ENCODE measurements at regions not wholly inside any gene's neighbourhood (a gene's known extent, or its start where the extent isn't known, plus 50 kb on each side); places are given as distances from the start of the nearest gene placed in this dataset.
A peak's percentile ranks its signal among the peaks of the same experiment; 100 is the strongest.

GRCh38 chr5:124236361-124237205, 509.9 kb downstream of the ZNF608 start:
- Histone ChIP-seq H3K4me3 (ENCODE audit: low read length) (no peak overlapping the region), H3K27ac (ENCODE audit: low read length) (no peak overlapping the region), H3K4me1 (ENCODE audit: control insufficient read depth, insufficient read depth, low read length) (peaks cover 4% of the 10 kb centered on the region; the same call in 1 of the 2 replicates), H3K36me3 (ENCODE audit: control insufficient read depth, insufficient read depth, low read length) (no peaks in the 10 kb centered on the region), H3K9me3 (ENCODE audit: control insufficient read depth, insufficient read depth, low read length) (no peaks in the 10 kb centered on the region), H3K27me3 (ENCODE audit: control insufficient read depth, insufficient read depth, low read length) (no peaks in the 10 kb centered on the region)
- DNase-seq (ENCODE audit: low read depth, low spot score), result no peak
- no CpG with 5 or more reads among the region's 3 CpGs for WGBS (ENCODE audit: insufficient coverage, insufficient read length)

GRCh38 chr5:124235576-124235975, 510.9 kb downstream of the ZNF608 start:
- DNase-seq (ENCODE audit: low read depth, low spot score), result no peak
- H3K4me1 ChIP-seq (ENCODE audit: control insufficient read depth, insufficient read depth, low read length), result peaks cover 4% of the 10 kb centered on the region; the same call in 1 of the 2 replicates
- peak overlapping the region; percentile 79 for H3K27ac ChIP-seq (ENCODE audit: low read length)
- H3K9me3 ChIP-seq (ENCODE audit: control insufficient read depth, insufficient read depth, low read length), result no peaks in the 10 kb centered on the region
- no peak overlapping the region for H3K4me3 ChIP-seq (ENCODE audit: low read length)
- H3K27me3 ChIP-seq (ENCODE audit: control insufficient read depth, insufficient read depth, low read length), result no peaks in the 10 kb centered on the region
- no peaks in the 10 kb centered on the region for H3K36me3 ChIP-seq (ENCODE audit: control insufficient read depth, insufficient read depth, low read length)
- no CpG with 5 or more reads among the region's 6 CpGs for WGBS (ENCODE audit: insufficient coverage, insufficient read length)

GRCh38 chr5:124234770-124235562, 511.5 kb downstream of the ZNF608 start:
- no CpG with 5 or more reads among the region's 1 CpG for WGBS (ENCODE audit: insufficient coverage, insufficient read length)
- no peak for DNase-seq (ENCODE audit: low read depth, low spot score)
- no peak overlapping the region for H3K4me3 ChIP-seq (ENCODE audit: low read length)
- H3K9me3 ChIP-seq (ENCODE audit: control insufficient read depth, insufficient read depth, low read length), result no peaks in the 10 kb centered on the region
- peaks cover 4% of the 10 kb centered on the region; the same call in 1 of the 2 replicates for H3K4me1 ChIP-seq (ENCODE audit: control insufficient read depth, insufficient read depth, low read length)
- H3K27ac ChIP-seq (ENCODE audit: low read length), result peak overlapping the region; percentile 79
- no peaks in the 10 kb centered on the region for H3K27me3 ChIP-seq (ENCODE audit: control insufficient read depth, insufficient read depth, low read length)
- H3K36me3 ChIP-seq (ENCODE audit: control insufficient read depth, insufficient read depth, low read length), result no peaks in the 10 kb centered on the region

DNA sequence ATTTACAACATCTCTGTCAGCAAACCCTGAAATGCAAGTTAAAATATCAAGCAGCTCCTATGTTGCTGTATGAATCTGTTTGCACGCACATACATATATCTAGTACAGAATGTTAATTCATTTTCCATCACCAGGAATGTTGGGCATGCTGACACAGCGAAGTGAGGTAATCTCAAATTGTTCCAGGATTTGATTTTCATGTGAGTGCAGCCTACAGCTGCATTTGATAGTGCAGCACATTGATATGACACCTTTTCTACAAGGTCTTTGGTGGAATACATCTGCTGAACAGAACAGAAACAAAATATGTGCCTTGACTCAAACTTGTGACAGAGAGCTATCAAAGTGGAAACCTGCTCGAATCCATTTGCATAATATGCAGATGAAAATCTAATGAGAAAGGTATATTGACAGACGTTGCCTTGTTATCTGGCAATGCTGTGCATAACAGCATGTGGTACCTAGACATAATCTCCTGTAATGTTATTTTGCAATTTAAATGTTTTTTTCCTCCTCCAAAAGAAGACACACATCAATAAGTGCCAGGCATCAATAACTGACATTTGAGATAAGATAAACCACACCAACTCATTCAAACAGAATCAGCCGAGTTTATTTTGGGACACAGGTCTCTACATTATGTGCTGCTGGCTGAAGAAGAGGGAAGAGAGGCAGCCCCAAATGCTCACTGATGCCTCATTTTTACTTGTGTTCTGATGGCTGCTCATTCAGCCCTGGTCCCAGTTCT, 512.2 kb downstream of the ZNF608 start:
- Histone ChIP-seq H3K4me1 (ENCODE audit: control insufficient read depth, insufficient read depth, low read length) (peaks cover 4% of the 10 kb centered on the region; the same call in 1 of the 2 replicates), H3K27ac (ENCODE audit: low read length) (peak overlapping the region; percentile 31), H3K4me3 (ENCODE audit: low read length) (no peak overlapping the region), H3K36me3 (ENCODE audit: control insufficient read depth, insufficient read depth, low read length) (no peaks in the 10 kb centered on the region), H3K9me3 (ENCODE audit: control insufficient read depth, insufficient read depth, low read length) (no peaks in the 10 kb centered on the region), H3K27me3 (ENCODE audit: control insufficient read depth, insufficient read depth, low read length) (no peaks in the 10 kb centered on the region)
- WGBS (ENCODE audit: insufficient coverage, insufficient read length), result no CpG with 5 or more reads among the region's 5 CpGs
- DNase-seq (ENCODE audit: low read depth, low spot score), result no peak

GRCh38 chr5:124232515-124232914, 513.9 kb downstream of the ZNF608 start:
- Histone ChIP-seq H3K9me3 (ENCODE audit: control insufficient read depth, insufficient read depth, low read length) (no peaks in the 10 kb centered on the region), H3K27me3 (ENCODE audit: control insufficient read depth, insufficient read depth, low read length) (no peaks in the 10 kb centered on the region), H3K36me3 (ENCODE audit: control insufficient read depth, insufficient read depth, low read length) (no peaks in the 10 kb centered on the region), H3K27ac (ENCODE audit: low read length) (no peak overlapping the region), H3K4me3 (ENCODE audit: low read length) (no peak overlapping the region), H3K4me1 (ENCODE audit: control insufficient read depth, insufficient read depth, low read length) (peaks cover 2% of the 10 kb centered on the region; the same call in 1 of the 2 replicates)
- DNase-seq (ENCODE audit: low read depth, low spot score), result no peak
- no CpG with 5 or more reads among the region's 10 CpGs for WGBS (ENCODE audit: insufficient coverage, insufficient read length)

DNA sequence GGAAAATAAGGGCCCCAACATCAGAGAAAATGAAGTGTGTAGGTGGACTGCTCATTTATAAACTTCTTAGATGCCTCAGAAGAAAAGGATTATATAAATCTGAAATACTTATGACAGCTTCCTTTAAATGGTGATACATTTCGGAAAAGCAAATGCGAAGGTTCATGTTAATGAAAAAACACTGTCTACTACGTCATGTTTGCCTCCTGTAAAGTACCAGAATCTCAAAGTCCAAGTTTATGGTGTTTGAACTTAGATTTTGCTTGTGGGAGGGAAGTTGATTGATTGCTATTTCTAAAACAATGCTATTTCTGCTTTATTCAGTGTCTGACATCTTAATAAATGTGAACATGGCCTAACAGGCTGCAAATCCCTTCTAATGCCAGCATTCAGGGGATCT, 514.6 kb downstream of the ZNF608 start:
- Histone ChIP-seq H3K27me3 (ENCODE audit: control insufficient read depth, insufficient read depth, low read length) (no peaks in the 10 kb centered on the region), H3K4me1 (ENCODE audit: control insufficient read depth, insufficient read depth, low read length) (peaks cover 2% of the 10 kb centered on the region; the same call in 1 of the 2 replicates), H3K4me3 (ENCODE audit: low read length) (no peak overlapping the region), H3K9me3 (ENCODE audit: control insufficient read depth, insufficient read depth, low read length) (no peaks in the 10 kb centered on the region), H3K27ac (ENCODE audit: low read length) (no peak overlapping the region), H3K36me3 (ENCODE audit: control insufficient read depth, insufficient read depth, low read length) (no peaks in the 10 kb centered on the region)
- no CpG with 5 or more reads among the region's 3 CpGs for WGBS (ENCODE audit: insufficient coverage, insufficient read length)
- no peak for DNase-seq (ENCODE audit: low read depth, low spot score)

DNA sequence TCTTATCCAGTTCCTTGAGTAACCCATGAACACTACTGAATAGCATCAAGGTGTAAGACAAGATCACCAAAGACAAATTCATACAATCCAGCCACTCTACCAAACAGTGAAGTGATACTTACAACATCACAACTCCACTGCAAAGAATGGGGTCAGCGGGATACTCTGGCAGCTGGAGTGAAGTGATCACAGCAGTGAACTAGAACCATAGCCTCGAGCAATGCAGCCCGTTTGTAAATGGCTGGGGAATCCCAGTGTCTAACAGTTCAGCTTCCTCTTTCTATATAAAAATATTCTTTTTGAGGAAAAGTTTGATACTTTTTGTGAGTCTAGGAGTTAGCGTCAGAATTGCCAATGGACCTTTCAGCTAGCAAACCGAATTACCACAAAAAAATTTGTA, 515.2 kb downstream of the ZNF608 start:
- no peak overlapping the region for H3K4me3 ChIP-seq (ENCODE audit: low read length)
- WGBS (ENCODE audit: insufficient coverage, insufficient read length), result no CpG with 5 or more reads among the region's 5 CpGs

DNA sequence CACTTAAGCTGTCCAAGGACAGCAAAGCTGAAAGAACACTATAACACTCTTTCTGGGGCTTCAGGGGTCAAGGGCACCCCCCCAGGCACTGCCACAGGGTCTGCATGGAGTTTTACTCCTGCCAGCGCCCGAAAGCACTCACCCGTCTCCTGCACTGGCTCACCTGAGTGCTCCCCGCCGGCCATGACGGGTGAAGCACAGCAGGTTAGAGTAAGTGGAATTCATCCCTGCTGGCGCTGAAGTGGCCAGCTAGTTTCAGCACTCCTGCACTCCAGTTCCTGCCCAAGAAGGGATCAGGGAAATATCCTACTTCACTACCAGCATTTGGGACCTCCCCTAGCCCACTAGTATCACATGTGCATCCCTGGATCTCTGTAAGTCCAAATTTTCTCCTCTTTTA, 516.0 kb downstream of the ZNF608 start:
- WGBS (ENCODE audit: insufficient coverage, insufficient read length), result no CpG with 5 or more reads among the region's 7 CpGs
- Histone ChIP-seq H3K4me1 (ENCODE audit: control insufficient read depth, insufficient read depth, low read length) (peaks cover 2% of the 10 kb centered on the region; the same call in 1 of the 2 replicates), H3K27me3 (ENCODE audit: control insufficient read depth, insufficient read depth, low read length) (no peaks in the 10 kb centered on the region), H3K4me3 (ENCODE audit: low read length) (no peak overlapping the region), H3K27ac (ENCODE audit: low read length) (no peak overlapping the region), H3K36me3 (ENCODE audit: control insufficient read depth, insufficient read depth, low read length) (no peaks in the 10 kb centered on the region), H3K9me3 (ENCODE audit: control insufficient read depth, insufficient read depth, low read length) (no peaks in the 10 kb centered on the region)
- DNase-seq (ENCODE audit: low read depth, low spot score), result no peak

More for the DNA sequence above, 515.2 kb downstream of the ZNF608 start:
- no peak for DNase-seq (ENCODE audit: low read depth, low spot score)
- H3K27ac ChIP-seq (ENCODE audit: low read length), result no peak overlapping the region
- peaks cover 2% of the 10 kb centered on the region; the same call in 1 of the 2 replicates for H3K4me1 ChIP-seq (ENCODE audit: control insufficient read depth, insufficient read depth, low read length)
- H3K27me3 ChIP-seq (ENCODE audit: control insufficient read depth, insufficient read depth, low read length), result no peaks in the 10 kb centered on the region
- H3K9me3 ChIP-seq (ENCODE audit: control insufficient read depth, insufficient read depth, low read length), result no peaks in the 10 kb centered on the region
- no peaks in the 10 kb centered on the region for H3K36me3 ChIP-seq (ENCODE audit: control insufficient read depth, insufficient read depth, low read length)

DNA sequence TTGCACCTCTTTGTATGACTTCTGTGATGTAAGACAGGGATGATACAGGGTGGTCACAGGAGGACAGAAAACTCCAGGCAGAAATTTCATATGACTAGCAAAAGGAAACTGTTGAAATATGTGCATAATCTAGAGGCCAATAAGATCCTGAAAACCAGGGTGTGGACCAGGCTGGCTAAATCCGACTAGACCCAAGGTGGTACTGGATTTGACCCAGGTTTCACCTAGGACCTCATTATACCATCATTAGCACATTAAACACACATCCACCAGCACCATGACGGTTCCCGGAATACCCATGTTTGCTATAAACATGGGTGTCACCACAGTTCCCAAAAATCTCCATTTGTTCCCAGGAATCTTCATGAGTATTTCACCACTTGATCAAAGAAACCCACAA, 517.1 kb downstream of the ZNF608 start:
- no CpG with 5 or more reads among the region's 3 CpGs for WGBS (ENCODE audit: insufficient coverage, insufficient read length)
- Histone ChIP-seq H3K9me3 (ENCODE audit: control insufficient read depth, insufficient read depth, low read length) (no peaks in the 10 kb centered on the region), H3K4me3 (ENCODE audit: low read length) (no peak overlapping the region), H3K27ac (ENCODE audit: low read length) (no peak overlapping the region), H3K27me3 (ENCODE audit: control insufficient read depth, insufficient read depth, low read length) (no peaks in the 10 kb centered on the region), H3K4me1 (ENCODE audit: control insufficient read depth, insufficient read depth, low read length) (0 out of 2 replicates have a peak, but pooled peaks cover 2% of the 10 kb centered on the region), H3K36me3 (ENCODE audit: control insufficient read depth, insufficient read depth, low read length) (no peaks in the 10 kb centered on the region)
- no peak for DNase-seq (ENCODE audit: low read depth, low spot score)

DNA sequence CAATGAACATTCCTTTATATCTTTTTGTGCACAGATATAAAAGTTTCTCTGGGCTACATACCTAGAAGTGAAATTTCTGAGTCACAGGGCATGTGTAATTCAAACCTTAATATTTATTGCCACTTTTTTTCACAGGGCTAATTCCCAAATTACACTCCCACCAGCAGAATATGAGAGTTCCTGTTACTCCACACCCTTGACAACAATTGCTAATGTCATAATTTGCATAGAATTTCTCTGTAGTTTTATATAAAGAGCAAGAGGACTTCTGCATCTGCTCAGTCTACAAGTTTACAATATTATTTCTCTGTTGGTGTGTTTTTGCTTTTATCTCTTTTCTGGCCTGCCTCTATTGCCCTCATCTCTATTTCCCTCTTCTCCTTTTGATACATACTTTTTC, 518.5 kb downstream of the ZNF608 start:
- no peak for DNase-seq (ENCODE audit: low read depth, low spot score)
- Histone ChIP-seq H3K4me1 (ENCODE audit: control insufficient read depth, insufficient read depth, low read length) (no peaks in the 10 kb centered on the region), H3K36me3 (ENCODE audit: control insufficient read depth, insufficient read depth, low read length) (no peaks in the 10 kb centered on the region)

More for the DNA sequence above, 518.5 kb downstream of the ZNF608 start:
- H3K27ac ChIP-seq (ENCODE audit: low read length), result no peak overlapping the region
- no peaks in the 10 kb centered on the region for H3K27me3 ChIP-seq (ENCODE audit: control insufficient read depth, insufficient read depth, low read length)
- no peaks in the 10 kb centered on the region for H3K9me3 ChIP-seq (ENCODE audit: control insufficient read depth, insufficient read depth, low read length)
- no peak overlapping the region for H3K4me3 ChIP-seq (ENCODE audit: low read length)

Measured in iPS DF 6.9 (cell line).